ENCODE measurements at regions not wholly inside any gene's neighbourhood (a gene's known extent, or its start where the extent isn't known, plus 50 kb on each side); places are given as distances from the start of the nearest gene placed in this dataset.

DNA sequence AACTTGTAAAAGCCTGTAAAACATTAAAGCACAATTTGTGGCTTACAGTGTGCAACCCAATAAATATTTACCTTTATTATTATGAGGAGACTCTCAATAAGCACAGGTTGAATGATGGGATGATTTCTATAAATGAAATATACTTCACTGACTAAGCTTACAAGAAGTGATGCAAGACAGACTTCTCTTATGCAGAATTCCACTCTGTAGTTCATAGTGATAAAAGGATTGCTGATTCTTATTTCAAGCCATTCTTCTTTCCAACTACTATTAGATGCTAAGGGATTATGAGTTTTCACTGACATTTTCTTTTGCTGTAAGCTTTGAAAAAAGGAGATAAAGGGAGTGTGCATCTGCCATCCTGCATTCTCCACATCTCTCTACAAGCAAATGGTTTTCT is 149.0 kb upstream of the ARG1 start:
- Histone ChIP-seq H3K9me3 (ENCODE audit: control insufficient read depth, insufficient read depth, low read length) (no peaks in the 10 kb centered on the region), H3K36me3 (ENCODE audit: control insufficient read depth, low read length) (no peaks in the 10 kb centered on the region), H3K27me3 (ENCODE audit: control insufficient read depth, low read length) (0 out of 2 replicates have a peak, but pooled peaks cover 3% of the 10 kb centered on the region), H3K79me2 (ENCODE audit: control insufficient read depth, low read length) (no peaks in the 10 kb centered on the region), H3K9me2 (replicated peaks; ENCODE audit: control insufficient read depth, low read length) (no peaks in the 10 kb centered on the region), H3K4me1 (ENCODE audit: control insufficient read depth, low read length) (no peaks in the 10 kb centered on the region), H3K4me2 (ENCODE audit: low read length) (no peak overlapping the region), H4K20me1 (ENCODE audit: control insufficient read depth, insufficient read depth, low read depth, low read length) (no peaks in the 10 kb centered on the region), H3F3A (ENCODE audit: control insufficient read depth, insufficient read depth) (no peaks in the 10 kb centered on the region), H3K4me3 (ENCODE audit: low read length) (no peak overlapping the region), H3K27ac (ENCODE audit: low read depth, low read length) (no peak overlapping the region)
- no peak for TF ChIP-seq EZH2phosphoT487 (IDR thresholded peaks at IDR 0.05; ENCODE audit: borderline replicate concordance, low read length)
- TF ChIP-seq, protein P1, sequence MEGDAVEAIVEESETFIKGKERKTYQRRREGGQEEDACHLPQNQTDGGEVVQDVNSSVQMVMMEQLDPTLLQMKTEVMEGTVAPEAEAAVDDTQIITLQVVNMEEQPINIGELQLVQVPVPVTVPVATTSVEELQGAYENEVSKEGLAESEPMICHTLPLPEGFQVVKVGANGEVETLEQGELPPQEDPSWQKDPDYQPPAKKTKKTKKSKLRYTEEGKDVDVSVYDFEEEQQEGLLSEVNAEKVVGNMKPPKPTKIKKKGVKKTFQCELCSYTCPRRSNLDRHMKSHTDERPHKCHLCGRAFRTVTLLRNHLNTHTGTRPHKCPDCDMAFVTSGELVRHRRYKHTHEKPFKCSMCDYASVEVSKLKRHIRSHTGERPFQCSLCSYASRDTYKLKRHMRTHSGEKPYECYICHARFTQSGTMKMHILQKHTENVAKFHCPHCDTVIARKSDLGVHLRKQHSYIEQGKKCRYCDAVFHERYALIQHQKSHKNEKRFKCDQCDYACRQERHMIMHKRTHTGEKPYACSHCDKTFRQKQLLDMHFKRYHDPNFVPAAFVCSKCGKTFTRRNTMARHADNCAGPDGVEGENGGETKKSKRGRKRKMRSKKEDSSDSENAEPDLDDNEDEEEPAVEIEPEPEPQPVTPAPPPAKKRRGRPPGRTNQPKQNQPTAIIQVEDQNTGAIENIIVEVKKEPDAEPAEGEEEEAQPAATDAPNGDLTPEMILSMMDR (IDR thresholded peaks at IDR 0.05; ENCODE audit: low read depth, low read length, poor library complexity, severe bottlenecking), result no peak

DNA sequence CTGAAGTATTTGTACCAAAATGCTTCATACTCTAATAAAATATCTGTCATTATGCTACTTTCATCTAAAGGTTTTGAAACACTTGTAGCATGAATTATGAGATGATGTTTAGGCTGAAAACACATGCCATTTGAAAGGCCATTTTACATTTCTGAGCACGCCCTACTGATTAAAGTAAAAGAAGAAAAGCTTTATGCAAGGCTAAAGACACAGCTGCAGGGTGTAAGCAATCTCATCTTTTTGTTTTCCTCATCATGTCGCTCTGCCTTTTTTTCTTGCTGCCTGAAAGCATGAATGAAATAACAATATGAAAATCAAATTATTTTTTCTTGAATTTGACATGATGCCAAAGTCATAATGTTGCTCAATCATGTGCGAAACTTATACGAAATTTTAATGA is 148.6 kb upstream of the ARG1 start:
- H3K27me3 ChIP-seq (ENCODE audit: control insufficient read depth, low read length), result 0 out of 2 replicates have a peak, but pooled peaks cover 3% of the 10 kb centered on the region
- no peaks in the 10 kb centered on the region for H3K4me1 ChIP-seq (ENCODE audit: control insufficient read depth, low read length)
- no peaks in the 10 kb centered on the region for H3K9me3 ChIP-seq (ENCODE audit: control insufficient read depth, insufficient read depth, low read length)
- H4K20me1 ChIP-seq (ENCODE audit: control insufficient read depth, insufficient read depth, low read depth, low read length), result no peaks in the 10 kb centered on the region
- H3K4me2 ChIP-seq (ENCODE audit: low read length), result no peak overlapping the region
- no peak overlapping the region for H3K27ac ChIP-seq (ENCODE audit: low read depth, low read length)
- no peaks in the 10 kb centered on the region for H3K9me2 ChIP-seq (replicated peaks; ENCODE audit: control insufficient read depth, low read length)
- H3K36me3 ChIP-seq (ENCODE audit: control insufficient read depth, low read length), result no peaks in the 10 kb centered on the region
- TF ChIP-seq, protein P1 (IDR thresholded peaks at IDR 0.05; ENCODE audit: low read depth, low read length, poor library complexity, severe bottlenecking), result no peak
- TF ChIP-seq EZH2phosphoT487 (IDR thresholded peaks at IDR 0.05; ENCODE audit: borderline replicate concordance, low read length), result no peak
- no peak overlapping the region for H3K4me3 ChIP-seq (ENCODE audit: low read length)
- H3K79me2 ChIP-seq (ENCODE audit: control insufficient read depth, low read length), result no peaks in the 10 kb centered on the region
- H3F3A ChIP-seq (ENCODE audit: control insufficient read depth, insufficient read depth), result no peaks in the 10 kb centered on the region

DNA sequence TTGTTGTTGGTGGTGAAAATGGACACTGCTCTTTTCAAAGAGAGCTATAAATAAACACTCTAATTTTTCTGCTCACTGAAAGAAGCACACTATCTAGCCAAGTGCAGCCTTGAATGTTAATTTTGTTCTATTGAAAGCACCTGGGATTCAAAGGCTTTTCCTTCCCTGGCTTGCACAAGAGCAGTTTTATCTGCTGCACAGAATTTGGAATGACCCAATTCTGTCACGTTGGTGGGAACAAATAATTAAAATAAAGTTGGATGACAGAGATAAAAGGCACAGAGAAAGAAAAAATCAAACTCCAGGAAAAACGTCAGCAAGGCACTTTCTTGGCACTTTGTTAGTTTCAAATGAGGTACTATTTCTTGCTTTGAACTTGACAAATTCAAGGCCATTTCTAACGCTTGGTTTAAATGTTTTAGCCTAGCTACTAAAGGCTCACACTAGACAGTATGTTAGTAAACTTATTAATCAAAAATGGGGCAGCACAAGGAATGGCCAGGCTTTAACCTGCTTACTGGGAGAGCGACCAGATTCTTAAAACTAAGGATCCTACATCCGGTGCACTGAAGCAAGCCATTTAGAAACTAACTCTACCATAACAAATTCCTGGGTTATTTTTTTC is 145.5 kb upstream of the ARG1 start:
- no peaks in the 10 kb centered on the region for H3K9me3 ChIP-seq (ENCODE audit: control insufficient read depth, insufficient read depth, low read length)
- 0 out of 2 replicates have a peak, but pooled peaks cover 3% of the 10 kb centered on the region for H3K27me3 ChIP-seq (ENCODE audit: control insufficient read depth, low read length)
- no peak overlapping the region for H3K27ac ChIP-seq (ENCODE audit: low read depth, low read length)
- H3K79me2 ChIP-seq (ENCODE audit: control insufficient read depth, low read length), result no peaks in the 10 kb centered on the region
- H3F3A ChIP-seq (ENCODE audit: control insufficient read depth, insufficient read depth), result no peaks in the 10 kb centered on the region
- no peak for TF ChIP-seq EZH2phosphoT487 (IDR thresholded peaks at IDR 0.05; ENCODE audit: borderline replicate concordance, low read length)
- TF ChIP-seq, protein P1 (IDR thresholded peaks at IDR 0.05; ENCODE audit: low read depth, low read length, poor library complexity, severe bottlenecking), result no peak
- H3K4me2 ChIP-seq (ENCODE audit: low read length), result no peak overlapping the region
- no peaks in the 10 kb centered on the region for H4K20me1 ChIP-seq (ENCODE audit: control insufficient read depth, insufficient read depth, low read depth, low read length)
- H3K9me2 ChIP-seq (replicated peaks; ENCODE audit: control insufficient read depth, low read length), result no peaks in the 10 kb centered on the region
- no peaks in the 10 kb centered on the region for H3K4me1 ChIP-seq (ENCODE audit: control insufficient read depth, low read length)
- no peak overlapping the region for H3K4me3 ChIP-seq (ENCODE audit: low read length)
- no peaks in the 10 kb centered on the region for H3K36me3 ChIP-seq (ENCODE audit: control insufficient read depth, low read length)

Data from DOHH2 (cell line).